ENCODE measurements at regions not wholly inside any gene's neighbourhood (a gene's known extent, or its start where the extent isn't known, plus 50 kb on each side); places are given as distances from the start of the nearest gene placed in this dataset.

GRCh38 chr5:86861512-86861911 is 243.8 kb downstream of the COX7C start:
- Histone ChIP-seq H3K9ac (replicated peaks; ENCODE audit: extremely low read depth, insufficient read depth, low read length) (no peak overlapping the region), H3K4me1 (ENCODE audit: control insufficient read depth, extremely low read depth, insufficient read depth, low read length) (no peaks in the 10 kb centered on the region), H2AFZ (ENCODE audit: low read depth, low read length) (no peak overlapping the region), H3K4me2 (ENCODE audit: insufficient read depth, low read length) (no peak overlapping the region), H3K36me3 (ENCODE audit: control insufficient read depth in 2 of 2, extremely low read depth in 1 of 2, insufficient read depth in 2 of 2, low read length in 2 of 2) (no peaks in the 10 kb centered on the region), H3K9me3 (replicated peaks; ENCODE audit: control insufficient read depth, insufficient read depth, low read length) (no peaks in the 10 kb centered on the region), H3K27me3 (ENCODE audit: control insufficient read depth in 2 of 2, insufficient read depth in 2 of 2, low read length in 2 of 2) (no peaks in the 10 kb centered on the region), H3K9me1 (replicated peaks; ENCODE audit: control insufficient read depth, extremely low read depth, insufficient read depth, low read length) (no peaks in the 10 kb centered on the region), H3K79me2 (ENCODE audit: control insufficient read depth, insufficient read depth, low read length) (no peaks in the 10 kb centered on the region), H4K20me1 (replicated peaks; ENCODE audit: control insufficient read depth, extremely low read depth, insufficient read depth, low read length) (no peaks in the 10 kb centered on the region), H3K4me3 (replicated peaks in 1 of 3; ENCODE audit: insufficient read depth in 1 of 3, low read depth in 1 of 3, low read length in 3 of 3) (no peak overlapping the region), H3K27ac (ENCODE audit: insufficient read depth, low read depth, low read length) (no peak overlapping the region)
- DNase-seq (ENCODE audit: low read depth, low spot score), result no peak
- POLR2A ChIA-PET, result no interaction called here
- dilution Hi-C loops (cut with MboI; ENCODE audit: extremely low pct_ligation_motif_present, low sequenced_read_pairs), result no loop called here
- TF ChIP-seq CTCF (IDR thresholded peaks at IDR 0.05; ENCODE audit: extremely low read depth in 1 of 2, insufficient read depth in 1 of 2, low read depth in 1 of 2, low read length in 2 of 2), result no peak
- no peak for TF ChIP-seq JUN (IDR thresholded peaks at IDR 0.05; ENCODE audit: borderline replicate concordance, insufficient read depth, insufficient read length, low read depth)
- no peak for TF ChIP-seq POLR2AphosphoS5 (IDR thresholded peaks at IDR 0.05; ENCODE audit: insufficient read depth, low read depth, low read length)
- no peak for TF ChIP-seq MYC (IDR thresholded peaks at IDR 0.05; ENCODE audit: low read depth, low read length)
- TF ChIP-seq POLR2A (IDR thresholded peaks at IDR 0.05; ENCODE audit: low read depth, low read length), result no peak
- no peak for TF ChIP-seq GATA2 (IDR thresholded peaks at IDR 0.05; ENCODE audit: insufficient read depth, insufficient read length, low read depth, low read length)
- TF ChIP-seq EZH2 (IDR thresholded peaks at IDR 0.05; ENCODE audit: borderline replicate concordance, low read depth, low read length, severe bottlenecking), result no peak
- TF ChIP-seq, protein P1, sequence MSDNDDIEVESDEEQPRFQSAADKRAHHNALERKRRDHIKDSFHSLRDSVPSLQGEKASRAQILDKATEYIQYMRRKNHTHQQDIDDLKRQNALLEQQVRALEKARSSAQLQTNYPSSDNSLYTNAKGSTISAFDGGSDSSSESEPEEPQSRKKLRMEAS (IDR thresholded peaks at IDR 0.05; ENCODE audit: insufficient read depth, insufficient read length), result no peak
- TF ChIP-seq FOS (IDR thresholded peaks at IDR 0.05; ENCODE audit: borderline replicate concordance, insufficient read depth, low read length), result no peak
- CTCF ChIA-PET, result no interaction called here
- no TSS peak for BruUV-seq (replicated peaks)
- intact Hi-C loops (cut with micrococcal nuclease), result no loop called here
- FAIRE-seq, result no peak
